Ishikawa (cell line): ENCODE measurements at regions not wholly inside any gene's neighbourhood (a gene's known extent, or its start where the extent isn't known, plus 50 kb on each side); places are given as distances from the start of the nearest gene placed in this dataset.

Experiments
- CEBPB ChIP-seq: IDR thresholded peaks from 2 replicates; pipeline ENCODE4 v1.6.1; 2012
- CREB1 ChIP-seq: IDR thresholded peaks from 2 replicates; pipeline ENCODE4 v1.6.1; 2012; ENCODE audit warnings: low read depth
- EGR1 ChIP-seq: IDR thresholded peaks from 2 replicates; pipeline ENCODE4 v1.6.1; 2012
- EP300 ChIP-seq: IDR thresholded peaks from 2 replicates; pipeline ENCODE4 v1.6.1; 2012; ENCODE audit warnings: borderline replicate concordance
- FOXM1 ChIP-seq: IDR thresholded peaks from 2 replicates; pipeline ENCODE4 v1.6.1; 2012; ENCODE audit warnings: low read depth, borderline replicate concordance
- MAX ChIP-seq: IDR thresholded peaks from 2 replicates; pipeline ENCODE4 v1.6.1; 2012
- NFIC ChIP-seq: IDR thresholded peaks from 2 replicates; pipeline ENCODE4 v1.6.1; 2012
- RAD21 ChIP-seq: IDR thresholded peaks from 2 replicates; pipeline ENCODE4 v1.6.1; 2012; ENCODE audit warnings: low read depth
- TAF1 ChIP-seq: IDR thresholded peaks from 2 replicates; pipeline ENCODE4 v1.6.1; 2012; ENCODE audit warnings: low read depth, mild to moderate bottlenecking
- TCF12 ChIP-seq: IDR thresholded peaks from 2 replicates; pipeline ENCODE4 v1.6.1; 2012; ENCODE audit warnings: low read depth
- TEAD4 ChIP-seq: IDR thresholded peaks from 2 replicates; pipeline ENCODE4 v1.6.1; 2012
- YY1 ChIP-seq: IDR thresholded peaks from 2 replicates; pipeline ENCODE4 v1.6.1; 2012; ENCODE audit warnings: low read depth
- ZBTB7A ChIP-seq: IDR thresholded peaks from 2 replicates; pipeline ENCODE4 v1.6.1; 2012; ENCODE audit warnings: low read depth
- TF ChIP-seq, protein P1 (sequence below): IDR thresholded peaks from 2 replicates; pipeline ENCODE4 v1.6.1; 2012; ENCODE audit warnings: low read depth, mild to moderate bottlenecking
- TF ChIP-seq, protein P2 (sequence below): IDR thresholded peaks from 2 replicates; pipeline ENCODE4 v1.6.1; 2012

- TF ChIP-seq RAD21 (no peak), EGR1 (no peak), EP300 (no peak), FOXM1 (no peak), YY1 (no peak), TAF1 (no peak), NFIC (no peak), TEAD4 (no peak), CEBPB (no peak), CREB1 (no peak), ZBTB7A (no peak), TCF12 (no peak), MAX (no peak)
- TF ChIP-seq, protein P1, sequence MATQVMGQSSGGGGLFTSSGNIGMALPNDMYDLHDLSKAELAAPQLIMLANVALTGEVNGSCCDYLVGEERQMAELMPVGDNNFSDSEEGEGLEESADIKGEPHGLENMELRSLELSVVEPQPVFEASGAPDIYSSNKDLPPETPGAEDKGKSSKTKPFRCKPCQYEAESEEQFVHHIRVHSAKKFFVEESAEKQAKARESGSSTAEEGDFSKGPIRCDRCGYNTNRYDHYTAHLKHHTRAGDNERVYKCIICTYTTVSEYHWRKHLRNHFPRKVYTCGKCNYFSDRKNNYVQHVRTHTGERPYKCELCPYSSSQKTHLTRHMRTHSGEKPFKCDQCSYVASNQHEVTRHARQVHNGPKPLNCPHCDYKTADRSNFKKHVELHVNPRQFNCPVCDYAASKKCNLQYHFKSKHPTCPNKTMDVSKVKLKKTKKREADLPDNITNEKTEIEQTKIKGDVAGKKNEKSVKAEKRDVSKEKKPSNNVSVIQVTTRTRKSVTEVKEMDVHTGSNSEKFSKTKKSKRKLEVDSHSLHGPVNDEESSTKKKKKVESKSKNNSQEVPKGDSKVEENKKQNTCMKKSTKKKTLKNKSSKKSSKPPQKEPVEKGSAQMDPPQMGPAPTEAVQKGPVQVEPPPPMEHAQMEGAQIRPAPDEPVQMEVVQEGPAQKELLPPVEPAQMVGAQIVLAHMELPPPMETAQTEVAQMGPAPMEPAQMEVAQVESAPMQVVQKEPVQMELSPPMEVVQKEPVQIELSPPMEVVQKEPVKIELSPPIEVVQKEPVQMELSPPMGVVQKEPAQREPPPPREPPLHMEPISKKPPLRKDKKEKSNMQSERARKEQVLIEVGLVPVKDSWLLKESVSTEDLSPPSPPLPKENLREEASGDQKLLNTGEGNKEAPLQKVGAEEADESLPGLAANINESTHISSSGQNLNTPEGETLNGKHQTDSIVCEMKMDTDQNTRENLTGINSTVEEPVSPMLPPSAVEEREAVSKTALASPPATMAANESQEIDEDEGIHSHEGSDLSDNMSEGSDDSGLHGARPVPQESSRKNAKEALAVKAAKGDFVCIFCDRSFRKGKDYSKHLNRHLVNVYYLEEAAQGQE: no peak
- TF ChIP-seq, protein P2, sequence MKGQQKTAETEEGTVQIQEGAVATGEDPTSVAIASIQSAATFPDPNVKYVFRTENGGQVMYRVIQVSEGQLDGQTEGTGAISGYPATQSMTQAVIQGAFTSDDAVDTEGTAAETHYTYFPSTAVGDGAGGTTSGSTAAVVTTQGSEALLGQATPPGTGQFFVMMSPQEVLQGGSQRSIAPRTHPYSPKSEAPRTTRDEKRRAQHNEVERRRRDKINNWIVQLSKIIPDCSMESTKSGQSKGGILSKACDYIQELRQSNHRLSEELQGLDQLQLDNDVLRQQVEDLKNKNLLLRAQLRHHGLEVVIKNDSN: no peak
These were observed 303.9 kb downstream of the EIPR1 start for GRCh38 chr2:3073704-3074103.

DNA sequence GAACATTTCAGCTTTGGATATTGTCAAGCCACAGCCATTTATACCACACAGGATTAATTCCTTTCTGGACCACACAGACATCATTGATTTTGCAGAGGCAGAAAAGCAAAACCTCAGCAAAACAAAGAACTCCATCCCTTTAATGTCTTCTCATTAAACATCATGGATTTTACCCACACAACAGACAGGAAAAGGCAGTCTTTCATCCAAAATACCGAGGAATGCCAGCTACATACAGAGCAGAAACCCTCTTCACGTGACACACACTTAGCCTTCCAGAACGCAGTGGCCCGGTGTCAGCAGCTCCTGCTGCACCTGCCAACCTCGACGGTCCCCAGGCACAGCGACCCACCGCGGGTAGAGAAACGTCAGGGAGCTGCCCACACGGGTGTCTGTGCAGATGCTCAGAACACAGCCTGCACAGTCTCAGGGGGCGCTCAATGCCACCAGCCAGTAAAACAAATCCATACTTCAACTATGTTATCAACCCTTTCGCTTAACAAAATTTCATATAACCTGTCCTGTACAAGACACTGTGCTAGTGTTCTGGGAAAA, 304.5 kb downstream of the EIPR1 start:
- TF ChIP-seq, protein P2: no peak
- no peak for TF ChIP-seq CREB1
- TF ChIP-seq CEBPB: no peak
- no peak for TF ChIP-seq EGR1
- TF ChIP-seq NFIC: no peak
- TF ChIP-seq MAX: no peak
- TF ChIP-seq TAF1: no peak
- no peak for TF ChIP-seq EP300
- TF ChIP-seq TCF12: no peak
- no peak for TF ChIP-seq YY1
- TF ChIP-seq RAD21: no peak
- no peak for TF ChIP-seq TEAD4
- TF ChIP-seq, protein P1: no peak

- no peak for TF ChIP-seq FOXM1
- TF ChIP-seq RAD21: no peak
- TF ChIP-seq ZBTB7A: no peak
- no peak for TF ChIP-seq EP300
- no peak for TF ChIP-seq YY1
- TF ChIP-seq, protein P1: no peak
- TF ChIP-seq MAX: no peak
- no peak for TF ChIP-seq EGR1
- TF ChIP-seq NFIC: no peak
- TF ChIP-seq TEAD4: no peak
- TF ChIP-seq CREB1: no peak
These were observed 305.8 kb downstream of the EIPR1 start for GRCh38 chr2:3071685-3072263.

GRCh38 chr2:3066831-3067230, 310.8 kb downstream of the EIPR1 start:
- TF ChIP-seq, protein P2: no peak
- TF ChIP-seq MAX (no peak), TEAD4 (no peak), ZBTB7A (no peak), TAF1 (no peak), EP300 (no peak), CEBPB (no peak), RAD21 (no peak), FOXM1 (no peak), YY1 (no peak), EGR1 (no peak), TCF12 (no peak), NFIC (no peak), CREB1 (no peak)
